ENCODE measurements at regions not wholly inside any gene's neighbourhood (a gene's known extent, or its start where the extent isn't known, plus 50 kb on each side); places are given as distances from the start of the nearest gene placed in this dataset.

GRCh38 chr11:91129596-91129995 lies 906.7 kb upstream of the CHORDC1 start:
- no peak for TF ChIP-seq CTCF (conservative IDR thresholded peaks at IDR 0.05; ENCODE audit: low read depth, low read length)

GRCh38 chr11:91124363-91124762 lies 901.5 kb upstream of the CHORDC1 start:
- no peak overlapping the region for H3K4me3 ChIP-seq (ENCODE audit: low read depth, low read length)
- TF ChIP-seq CTCF (conservative IDR thresholded peaks at IDR 0.05; ENCODE audit: low read depth, low read length), result no peak
- no peak for DNase-seq (ENCODE audit: low read depth)

More at GRCh38 chr11:91129596-91129995, 906.7 kb upstream of the CHORDC1 start:
- DNase-seq (ENCODE audit: low read depth), result no peak
- no peak overlapping the region for H3K4me3 ChIP-seq (ENCODE audit: low read depth, low read length)

DNA sequence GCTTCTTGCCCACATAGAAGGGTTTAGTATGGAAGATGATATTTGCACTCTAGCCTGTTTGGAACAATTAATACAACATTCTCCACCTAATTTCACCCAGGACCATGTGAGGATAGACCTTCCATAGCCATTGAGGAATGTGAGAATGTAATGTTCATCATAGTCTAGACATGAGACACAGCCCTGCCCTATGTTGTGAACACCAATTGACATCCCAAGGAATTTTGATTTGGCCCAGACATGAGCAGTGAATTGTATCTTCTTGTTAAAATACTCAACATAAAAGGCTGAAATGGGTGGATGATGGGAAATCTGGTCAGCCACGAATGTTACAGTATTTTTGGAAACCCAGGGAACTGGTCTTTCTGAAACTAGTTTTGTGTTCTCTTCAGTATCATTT lies 892.3 kb upstream of the CHORDC1 start:
- no peak overlapping the region for H3K4me3 ChIP-seq (ENCODE audit: low read depth, low read length)
- TF ChIP-seq CTCF (conservative IDR thresholded peaks at IDR 0.05; ENCODE audit: low read depth, low read length), result no peak
- DNase-seq (ENCODE audit: low read depth), result no peak

GRCh38 chr11:91104237-91104636 lies 881.4 kb upstream of the CHORDC1 start:
- no peak overlapping the region for H3K4me3 ChIP-seq (ENCODE audit: low read depth, low read length)
- peak; percentile 82 for DNase-seq (ENCODE audit: low read depth)
- no peak for TF ChIP-seq CTCF (conservative IDR thresholded peaks at IDR 0.05; ENCODE audit: low read depth, low read length)

DNA sequence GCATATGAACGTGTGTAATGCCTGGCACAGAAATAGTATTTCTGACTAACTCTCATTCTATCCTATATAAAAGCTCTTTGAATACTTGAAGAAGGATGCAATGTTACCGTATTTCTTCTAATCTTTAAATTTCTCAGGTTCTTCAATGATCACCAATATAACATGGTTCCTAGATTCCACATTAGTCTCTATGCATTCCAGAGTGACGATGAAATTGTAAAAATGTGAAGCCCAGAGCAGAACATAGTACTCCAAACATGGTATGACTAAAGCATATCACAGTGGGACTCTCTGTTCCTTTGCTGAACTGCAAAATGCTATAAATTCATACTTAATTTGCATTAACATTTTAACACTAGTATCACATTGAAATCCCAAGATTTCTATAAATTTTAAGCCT lies 877.6 kb upstream of the CHORDC1 start:
- peak; percentile 44 for DNase-seq (ENCODE audit: low read depth)
- TF ChIP-seq CTCF (conservative IDR thresholded peaks at IDR 0.05; ENCODE audit: low read depth, low read length), result no peak
- no peak overlapping the region for H3K4me3 ChIP-seq (ENCODE audit: low read depth, low read length)

DNA sequence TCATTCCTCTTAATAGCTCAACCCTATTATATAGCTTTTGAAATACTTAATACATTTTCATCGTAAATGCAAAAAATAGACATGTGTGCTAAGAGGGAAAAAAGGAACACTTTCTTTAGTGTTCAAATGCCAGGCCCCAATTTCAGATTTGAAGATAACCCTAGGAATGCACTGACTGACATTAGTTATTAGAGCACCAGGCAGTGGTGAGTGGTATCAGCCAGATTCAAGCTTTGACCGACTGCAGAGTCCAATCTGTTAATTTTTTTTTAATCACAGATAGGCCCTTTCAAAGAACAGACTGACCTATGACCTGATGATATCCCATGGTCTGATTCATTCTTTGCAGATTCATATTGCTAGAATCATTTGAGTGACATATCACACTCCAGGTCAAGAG lies 874.2 kb upstream of the CHORDC1 start:
- no peak for DNase-seq (ENCODE audit: low read depth)
- TF ChIP-seq CTCF (conservative IDR thresholded peaks at IDR 0.05; ENCODE audit: low read depth, low read length), result no peak
- H3K4me3 ChIP-seq (ENCODE audit: low read depth, low read length), result no peak overlapping the region

GRCh38 chr11:91093141-91093540 lies 870.3 kb upstream of the CHORDC1 start:
- DNase-seq (ENCODE audit: low read depth), result no peak
- H3K4me3 ChIP-seq (ENCODE audit: low read depth, low read length), result no peak overlapping the region
- TF ChIP-seq CTCF (conservative IDR thresholded peaks at IDR 0.05; ENCODE audit: low read depth, low read length), result no peak
